PFSK-1 (cell line): ENCODE measurements at regions not wholly inside any gene's neighbourhood (a gene's known extent, or its start where the extent isn't known, plus 50 kb on each side); places are given as distances from the start of the nearest gene placed in this dataset.

Experiments
- FOXP2 ChIP-seq: optimal IDR thresholded peaks from 2 replicates; pipeline ENCODE3; 2011; ENCODE audit warnings: borderline replicate concordance, control low read depth, inconsistent platforms; ENCODE audit not compliant: insufficient read depth; ENCODE audit errors: extremely low read length, extremely low read depth
- POLR2AphosphoS5 ChIP-seq: IDR thresholded peaks from 2 replicates; pipeline ENCODE4 v1.6.1; 2012; ENCODE audit warnings: low read depth, mild to moderate bottlenecking, control low read depth, low read length, moderate library complexity
- SIN3A ChIP-seq: IDR thresholded peaks from 2 replicates; pipeline ENCODE4 v1.6.1; 2012; ENCODE audit warnings: mild to moderate bottlenecking, low read length, moderate library complexity, borderline replicate concordance; ENCODE audit not compliant: insufficient read depth
- TAF1 ChIP-seq: IDR thresholded peaks from 2 replicates; pipeline ENCODE4 v1.6.1; 2012; ENCODE audit warnings: low read length, control low read depth, borderline replicate concordance; ENCODE audit not compliant: insufficient read depth
- TF ChIP-seq, protein P1 (sequence below), 2 experiments: IDR thresholded peaks; 2 replicates each; pipeline versions ENCODE4 v1.6.1 to v1.8.0; 2011 to 2012; ENCODE audit warnings: low read depth in 2 of 2, low read length in 2 of 2, control low read depth in 1 of 2, inconsistent platforms in 1 of 2, mild to moderate bottlenecking in 1 of 2, moderate library complexity in 1 of 2; ENCODE audit not compliant: insufficient read depth in 1 of 2

DNA sequence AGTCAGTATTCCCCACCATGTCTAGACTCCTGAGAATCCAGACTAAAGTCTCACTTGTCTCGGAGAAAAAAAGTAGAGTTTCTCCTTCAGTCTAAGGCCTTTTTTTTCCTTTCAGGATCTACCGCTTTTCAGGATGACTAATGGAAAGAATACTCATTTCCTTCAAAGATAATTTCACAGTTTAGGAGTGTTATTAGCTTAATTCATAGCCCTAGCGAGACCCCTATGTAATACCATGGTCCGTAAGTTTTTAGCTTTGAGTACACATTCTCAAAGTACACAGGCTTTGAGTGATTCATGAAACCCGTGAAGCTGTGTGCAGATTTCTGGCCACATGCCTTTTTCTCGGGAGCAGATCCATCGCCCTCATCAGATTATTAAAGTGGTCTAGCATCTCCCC is 133.1 kb downstream of the SOX4 start:
- TF ChIP-seq POLR2AphosphoS5: no peak
- TF ChIP-seq, protein P1, sequence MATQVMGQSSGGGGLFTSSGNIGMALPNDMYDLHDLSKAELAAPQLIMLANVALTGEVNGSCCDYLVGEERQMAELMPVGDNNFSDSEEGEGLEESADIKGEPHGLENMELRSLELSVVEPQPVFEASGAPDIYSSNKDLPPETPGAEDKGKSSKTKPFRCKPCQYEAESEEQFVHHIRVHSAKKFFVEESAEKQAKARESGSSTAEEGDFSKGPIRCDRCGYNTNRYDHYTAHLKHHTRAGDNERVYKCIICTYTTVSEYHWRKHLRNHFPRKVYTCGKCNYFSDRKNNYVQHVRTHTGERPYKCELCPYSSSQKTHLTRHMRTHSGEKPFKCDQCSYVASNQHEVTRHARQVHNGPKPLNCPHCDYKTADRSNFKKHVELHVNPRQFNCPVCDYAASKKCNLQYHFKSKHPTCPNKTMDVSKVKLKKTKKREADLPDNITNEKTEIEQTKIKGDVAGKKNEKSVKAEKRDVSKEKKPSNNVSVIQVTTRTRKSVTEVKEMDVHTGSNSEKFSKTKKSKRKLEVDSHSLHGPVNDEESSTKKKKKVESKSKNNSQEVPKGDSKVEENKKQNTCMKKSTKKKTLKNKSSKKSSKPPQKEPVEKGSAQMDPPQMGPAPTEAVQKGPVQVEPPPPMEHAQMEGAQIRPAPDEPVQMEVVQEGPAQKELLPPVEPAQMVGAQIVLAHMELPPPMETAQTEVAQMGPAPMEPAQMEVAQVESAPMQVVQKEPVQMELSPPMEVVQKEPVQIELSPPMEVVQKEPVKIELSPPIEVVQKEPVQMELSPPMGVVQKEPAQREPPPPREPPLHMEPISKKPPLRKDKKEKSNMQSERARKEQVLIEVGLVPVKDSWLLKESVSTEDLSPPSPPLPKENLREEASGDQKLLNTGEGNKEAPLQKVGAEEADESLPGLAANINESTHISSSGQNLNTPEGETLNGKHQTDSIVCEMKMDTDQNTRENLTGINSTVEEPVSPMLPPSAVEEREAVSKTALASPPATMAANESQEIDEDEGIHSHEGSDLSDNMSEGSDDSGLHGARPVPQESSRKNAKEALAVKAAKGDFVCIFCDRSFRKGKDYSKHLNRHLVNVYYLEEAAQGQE (IDR thresholded peaks at IDR 0.05; ENCODE audit: insufficient read depth in 1 of 2, low read depth in 2 of 2, low read length in 2 of 2): no peak
- TF ChIP-seq FOXP2: no peak
- TF ChIP-seq SIN3A: no peak
- no peak for TF ChIP-seq TAF1

DNA sequence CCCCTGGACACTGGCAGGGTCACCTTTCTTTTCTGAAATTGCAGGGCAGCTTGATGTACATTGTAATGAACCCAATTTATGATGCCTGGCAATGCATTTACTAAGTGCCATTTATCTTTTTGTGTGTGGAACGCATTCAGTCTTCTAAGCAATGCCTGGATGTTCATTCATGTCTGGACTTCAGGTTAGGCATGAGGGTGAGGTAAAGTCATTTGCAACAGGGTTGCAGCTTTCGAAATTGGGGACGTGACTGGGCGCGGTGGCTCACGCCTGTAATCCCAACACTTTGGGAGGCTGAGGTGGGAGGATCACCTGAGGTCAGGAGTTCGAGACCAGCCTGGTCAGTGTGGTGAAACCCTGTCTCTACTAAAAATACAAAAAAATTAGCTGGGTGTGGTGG is 134.6 kb downstream of the SOX4 start:
- TF ChIP-seq POLR2AphosphoS5: no peak
- TF ChIP-seq, protein P1 (IDR thresholded peaks at IDR 0.05; ENCODE audit: insufficient read depth in 1 of 2, low read depth in 2 of 2, low read length in 2 of 2): no peak
- TF ChIP-seq FOXP2: no peak
- no peak for TF ChIP-seq TAF1
- no peak for TF ChIP-seq SIN3A

DNA sequence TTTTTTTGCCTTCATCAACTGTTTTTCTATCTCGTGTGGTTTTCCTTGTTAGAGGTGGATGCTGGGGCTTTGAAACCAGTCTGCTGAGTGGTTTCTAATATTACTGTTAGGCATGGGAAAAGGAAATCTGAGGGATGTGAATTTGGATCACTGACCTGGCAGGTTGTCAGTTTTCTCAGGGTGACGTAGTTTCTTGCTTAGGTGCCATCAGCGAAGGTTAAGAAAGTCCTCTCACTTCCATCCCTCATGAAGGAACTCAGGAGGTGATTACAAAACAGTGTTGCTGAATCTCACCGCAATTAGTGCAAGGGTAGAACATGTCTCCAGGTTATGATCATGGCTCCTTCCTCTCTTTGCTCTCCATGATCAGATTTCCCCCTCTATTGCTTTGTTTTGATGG is 135.9 kb downstream of the SOX4 start:
- no peak for TF ChIP-seq POLR2AphosphoS5
- TF ChIP-seq FOXP2: no peak
- no peak for TF ChIP-seq TAF1
- TF ChIP-seq, protein P1 (IDR thresholded peaks at IDR 0.05; ENCODE audit: insufficient read depth in 1 of 2, low read depth in 2 of 2, low read length in 2 of 2): no peak
- no peak for TF ChIP-seq SIN3A

DNA sequence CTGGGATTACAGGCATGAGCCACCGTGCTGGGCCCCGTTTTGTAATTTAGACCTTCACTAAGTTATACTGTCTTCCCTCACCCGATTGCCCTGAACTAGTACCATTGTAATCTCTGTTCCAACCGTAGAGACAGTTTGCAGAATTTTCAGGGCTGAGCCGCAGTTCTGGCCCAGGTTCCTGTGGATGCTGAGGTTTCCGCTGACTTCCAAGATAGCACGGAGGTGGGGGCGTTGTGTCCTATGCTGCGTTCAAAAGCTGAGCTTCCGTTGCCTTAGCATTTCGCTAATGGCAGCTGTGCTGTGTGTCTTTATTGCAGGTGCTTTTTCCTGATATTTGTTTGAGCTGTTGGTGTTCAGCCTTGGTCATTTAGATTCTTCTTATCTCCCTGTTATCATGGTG is 137.0 kb downstream of the SOX4 start:
- TF ChIP-seq, protein P1 (IDR thresholded peaks at IDR 0.05; ENCODE audit: insufficient read depth in 1 of 2, low read depth in 2 of 2, low read length in 2 of 2): no peak
- TF ChIP-seq TAF1 (no peak), POLR2AphosphoS5 (no peak), SIN3A (no peak), FOXP2 (no peak)

DNA sequence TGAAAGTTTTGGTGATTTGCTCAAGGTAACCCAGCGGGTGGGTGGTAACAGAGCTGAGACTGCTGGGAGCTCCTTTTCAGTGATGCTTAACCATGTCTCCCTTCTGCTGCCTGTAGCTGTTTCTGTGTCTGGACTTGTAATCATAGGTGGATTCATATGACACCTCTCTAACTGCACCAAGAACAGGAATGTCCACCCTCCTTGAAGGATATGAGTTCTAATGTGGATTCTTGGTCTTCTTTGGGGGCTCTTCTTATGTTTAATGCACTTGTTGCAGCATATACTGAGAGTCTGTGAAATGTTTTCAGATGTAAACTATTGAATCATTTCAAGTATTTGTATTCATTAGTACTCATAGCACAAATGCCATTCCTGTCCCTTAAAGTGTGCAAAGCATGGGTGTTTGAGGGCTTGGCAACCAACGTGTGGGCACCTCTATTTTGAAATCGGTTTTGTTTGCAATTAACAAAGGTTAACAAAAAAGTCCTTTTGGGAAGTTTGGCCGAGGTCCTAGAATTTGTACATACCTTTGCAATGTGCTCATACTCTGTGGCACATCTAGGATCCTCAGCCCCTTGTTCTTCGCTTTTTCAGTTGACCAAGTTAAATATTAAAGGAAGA is 138.0 kb downstream of the SOX4 start:
- no peak for TF ChIP-seq FOXP2
